NCI-H1930 (cell line): ENCODE measurements at regions not wholly inside any gene's neighbourhood (a gene's known extent, or its start where the extent isn't known, plus 50 kb on each side); places are given as distances from the start of the nearest gene placed in this dataset.
A peak's percentile ranks its signal among the peaks of the same experiment; 100 is the strongest.
"Not testable (repeated sequence)": the region's sequence is repeated elsewhere in the genome, so short reads cannot be mapped to it uniquely, and the experiment has no call there.

Experiments used
- DNase-seq, 2 experiments: peaks; one replicate each; lab custom pipeline; 2025; lab: John Stamatoyannopoulos, UW

DNA sequence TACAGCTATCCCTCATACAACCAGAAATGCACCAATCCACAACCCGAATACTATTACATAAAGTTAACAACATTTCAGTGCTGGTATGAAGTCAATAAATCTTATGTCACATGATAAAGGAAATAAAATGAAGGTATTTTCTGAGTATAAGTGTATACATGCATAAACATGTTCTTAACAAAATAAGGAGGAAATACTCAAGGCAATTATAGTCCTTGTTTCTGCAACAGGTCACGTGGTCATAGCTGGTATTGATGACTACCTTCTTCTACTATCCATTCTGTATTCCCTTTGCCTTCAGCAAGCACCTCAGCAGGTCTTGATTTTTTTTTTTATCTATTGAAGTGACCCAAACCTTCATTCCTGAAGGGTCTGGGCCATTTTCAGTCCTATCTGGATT lies 675.6 kb downstream of the RPL10L start:
- no peak for DNase-seq

DNA sequence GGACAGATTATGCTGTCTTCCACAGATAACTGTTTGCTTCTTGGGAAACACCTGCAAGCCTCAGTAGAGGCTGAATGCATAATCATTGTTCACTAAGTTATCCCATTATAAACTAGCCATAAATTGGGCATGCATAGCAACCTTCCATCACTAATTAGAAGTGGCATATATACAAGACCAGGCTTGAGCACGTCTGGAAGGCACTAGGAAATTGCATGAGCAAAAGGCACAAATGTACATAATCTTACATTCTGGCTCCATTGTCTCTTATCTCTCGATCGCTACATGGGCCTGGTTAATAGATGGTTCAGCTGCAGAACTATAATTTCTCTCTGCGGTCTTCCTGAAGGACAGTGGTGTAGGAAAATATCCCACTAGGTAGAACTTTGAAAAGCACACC lies 679.2 kb downstream of the RPL10L start:
- peak; percentile 18 to 27 for DNase-seq

DNA sequence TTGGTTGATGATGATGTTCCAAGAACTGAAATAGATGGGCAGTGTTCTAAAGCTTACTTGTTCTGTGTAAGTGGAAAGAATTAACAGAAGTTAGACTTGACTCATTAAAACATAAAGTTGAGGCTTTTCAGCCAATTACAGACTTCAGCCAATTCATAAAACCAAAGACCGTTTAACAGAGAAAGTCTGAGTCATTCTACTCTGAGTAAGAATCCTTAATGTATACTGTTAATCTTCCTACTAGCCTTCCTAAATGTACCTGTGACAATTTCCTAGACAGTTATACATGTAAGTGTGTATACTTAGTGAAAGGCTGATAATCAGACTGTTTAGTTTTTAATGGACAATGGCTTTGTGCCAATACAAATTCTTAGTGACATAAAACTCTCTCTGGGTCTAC lies 681.0 kb downstream of the RPL10L start:
- DNase-seq: peak in 1 of 2 experiments; percentile 58

DNA sequence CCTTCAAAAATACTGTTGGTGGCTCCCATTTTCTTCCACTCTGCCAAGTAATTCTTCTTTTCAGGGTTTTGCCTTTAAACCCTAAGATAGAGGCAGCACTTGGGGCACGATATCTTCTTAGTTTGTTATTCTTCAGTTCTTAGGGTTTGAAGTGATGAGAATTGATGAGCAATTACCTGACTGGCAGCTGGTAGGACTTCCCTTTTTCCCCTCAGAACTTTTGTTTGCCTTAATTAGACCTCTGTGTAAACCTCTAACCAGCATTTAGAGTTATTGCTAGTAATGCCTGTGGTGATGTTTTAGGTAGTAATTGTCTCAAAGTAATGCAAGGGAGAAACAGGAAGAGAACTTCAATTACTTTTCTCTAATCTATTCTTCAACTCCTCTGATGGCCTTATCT lies 683.5 kb downstream of the RPL10L start:
- no peak for DNase-seq

DNA sequence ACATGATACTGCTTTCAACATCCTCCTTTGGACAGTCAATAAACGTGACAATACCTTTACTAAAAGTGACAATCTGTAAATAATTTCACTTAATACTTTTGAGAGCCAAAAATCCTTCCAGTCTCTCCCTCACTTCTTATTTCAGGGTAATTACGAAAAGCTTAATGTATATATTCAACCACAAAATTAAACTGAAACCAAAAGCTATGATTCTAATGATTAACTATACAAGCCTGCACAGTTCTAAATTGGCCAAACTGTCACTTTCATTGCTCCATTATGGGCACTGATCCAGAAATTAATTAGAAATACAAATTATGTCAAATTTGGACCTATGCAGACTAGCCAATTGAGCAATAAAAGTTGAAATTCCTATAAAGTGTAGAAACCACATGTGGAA lies 696.5 kb upstream of the MIS18BP1 start:
- no peak for DNase-seq

DNA sequence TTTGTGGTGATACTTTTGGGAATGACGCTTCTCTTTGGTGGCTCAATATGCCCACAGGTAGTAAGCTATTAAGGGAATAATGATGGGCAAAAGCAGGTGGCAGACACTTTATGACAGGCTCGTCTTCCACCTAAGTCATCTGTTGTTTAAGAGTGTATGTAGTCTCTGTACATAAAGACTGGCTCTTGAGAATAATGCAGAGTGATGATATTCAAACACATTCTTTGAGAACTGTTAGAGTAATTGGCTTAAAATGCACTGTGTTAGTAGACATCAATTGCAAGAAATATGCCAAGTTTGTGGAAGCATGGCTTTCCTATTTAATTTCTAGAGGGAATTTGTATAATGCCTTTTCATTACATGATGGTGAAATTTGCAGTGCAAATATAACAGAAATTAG lies 694.8 kb upstream of the MIS18BP1 start:
- DNase-seq: peak; percentile 43 to 67

DNA sequence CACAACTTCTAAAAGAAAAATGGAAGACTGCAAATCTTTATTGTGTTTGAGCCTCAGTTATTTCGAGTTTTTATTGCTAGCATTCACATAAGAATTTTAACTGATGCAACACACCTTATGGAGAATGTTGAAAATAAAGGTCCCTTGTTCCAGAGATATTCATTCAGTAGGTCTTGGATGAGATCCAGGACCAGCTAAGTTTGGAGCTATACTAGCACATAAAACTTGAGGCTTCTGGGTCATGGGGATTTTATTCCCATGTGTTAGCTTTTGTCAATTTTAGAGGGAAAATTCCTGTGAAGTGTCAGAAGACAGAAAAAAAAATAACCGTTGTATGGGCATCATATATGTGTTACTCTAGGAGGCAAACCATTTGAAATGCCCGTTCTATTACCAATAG lies 693.2 kb upstream of the MIS18BP1 start:
- DNase-seq: no peak

DNA sequence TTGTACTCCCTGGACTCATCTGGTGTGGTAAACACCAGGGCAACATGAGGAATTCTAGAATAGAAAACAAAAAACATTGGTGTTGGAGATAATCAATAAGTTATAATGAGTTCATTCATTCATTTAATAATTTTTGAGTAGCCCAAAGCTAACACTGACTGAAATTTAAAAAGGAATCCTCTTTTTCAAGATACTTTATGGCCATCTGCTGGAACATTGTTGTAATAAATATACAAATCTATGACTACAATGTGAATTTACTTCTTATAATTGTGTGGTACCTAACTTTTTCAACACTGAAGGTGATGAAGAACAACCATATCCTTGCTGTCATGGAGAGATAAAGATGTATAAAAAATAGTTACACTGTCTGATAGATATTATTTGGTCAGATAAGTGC lies 687.3 kb upstream of the MIS18BP1 start:
- DNase-seq: no peak

DNA sequence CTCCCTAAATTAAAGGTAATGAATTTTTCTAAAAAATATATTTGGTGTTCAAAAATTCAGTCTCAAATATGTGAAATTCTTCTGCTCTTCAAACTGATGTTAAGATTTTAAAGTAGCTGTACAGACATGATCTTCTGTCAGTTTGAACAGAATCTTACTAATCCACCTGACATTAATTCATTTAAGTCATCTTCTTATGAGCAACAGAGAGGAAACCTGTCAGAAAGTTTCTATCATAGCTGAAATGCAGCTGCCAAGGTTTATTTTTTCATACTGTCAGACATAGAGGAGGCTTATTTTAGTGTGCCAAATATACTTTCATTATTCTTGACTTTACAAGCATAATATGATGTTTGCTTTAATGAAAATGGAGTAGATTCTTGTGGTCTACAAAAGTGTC lies 686.6 kb upstream of the MIS18BP1 start:
- no peak for DNase-seq

DNA sequence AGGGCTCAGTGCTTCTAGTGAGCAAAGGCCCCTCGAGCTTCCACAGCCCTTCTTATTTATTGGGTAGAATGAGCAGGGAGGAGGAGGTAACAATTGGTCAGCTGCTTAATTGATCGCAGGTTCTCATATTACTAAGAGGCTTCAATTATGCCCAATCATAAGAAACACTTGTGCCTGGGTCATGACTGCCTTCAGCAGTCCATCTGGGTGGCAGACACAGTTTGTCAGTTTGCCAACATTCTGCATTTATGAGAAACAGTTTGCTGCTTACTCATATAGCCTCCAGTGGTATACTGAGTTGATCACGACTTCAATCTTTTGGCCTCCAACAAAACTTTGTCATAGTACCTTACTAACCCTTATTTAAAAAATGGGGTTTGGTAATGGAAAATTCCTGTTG lies 667.0 kb upstream of the MIS18BP1 start:
- not testable (repeated sequence) for DNase-seq

DNA sequence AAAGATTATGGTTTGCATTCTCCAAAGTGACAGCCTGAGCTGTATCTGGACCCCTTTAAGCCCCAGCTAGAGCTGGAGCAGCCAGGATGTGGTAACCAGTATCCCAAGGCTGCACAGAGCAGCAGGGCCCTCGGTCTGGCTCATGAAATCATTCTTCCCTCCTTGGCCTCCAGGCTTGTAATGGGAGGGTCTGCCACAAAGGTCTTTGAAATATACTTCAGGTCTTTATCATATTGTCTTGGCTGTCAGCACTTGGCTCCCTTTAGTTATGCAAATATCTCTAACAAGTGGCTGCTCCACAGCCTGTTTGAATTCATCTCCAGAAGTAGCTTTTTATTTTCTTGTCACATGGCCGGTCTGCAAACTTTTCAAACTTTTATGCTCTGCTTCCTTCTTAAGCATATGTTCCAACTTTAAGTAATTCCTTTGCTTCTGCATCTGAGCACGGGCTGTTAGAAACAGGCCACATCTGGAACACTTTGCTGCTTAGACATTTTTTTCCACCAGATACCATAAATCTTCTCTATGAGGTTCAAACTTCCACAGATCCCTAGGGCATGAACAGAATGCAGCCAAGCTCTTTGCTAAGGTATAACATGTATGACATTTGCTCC lies 663.4 kb upstream of the MIS18BP1 start:
- DNase-seq: no peak

DNA sequence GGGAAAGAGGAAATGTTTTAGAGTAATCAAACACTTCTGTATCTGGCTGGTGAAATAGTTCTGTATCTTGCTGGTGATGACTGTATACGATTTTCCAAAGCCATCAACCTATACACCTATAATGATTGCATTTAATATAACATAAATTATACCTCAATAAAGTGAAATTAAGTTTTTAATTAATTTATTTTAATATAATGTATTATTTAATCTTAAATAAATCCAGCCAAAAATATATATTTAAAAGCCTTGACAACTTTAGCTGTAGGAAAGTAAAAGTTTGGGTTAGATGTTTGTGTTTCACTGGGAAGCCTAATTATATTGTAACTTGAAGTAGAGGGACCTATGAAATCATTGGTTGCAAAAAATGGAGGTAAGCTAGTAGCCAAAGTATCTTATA lies 654.8 kb upstream of the MIS18BP1 start:
- no peak for DNase-seq

DNA sequence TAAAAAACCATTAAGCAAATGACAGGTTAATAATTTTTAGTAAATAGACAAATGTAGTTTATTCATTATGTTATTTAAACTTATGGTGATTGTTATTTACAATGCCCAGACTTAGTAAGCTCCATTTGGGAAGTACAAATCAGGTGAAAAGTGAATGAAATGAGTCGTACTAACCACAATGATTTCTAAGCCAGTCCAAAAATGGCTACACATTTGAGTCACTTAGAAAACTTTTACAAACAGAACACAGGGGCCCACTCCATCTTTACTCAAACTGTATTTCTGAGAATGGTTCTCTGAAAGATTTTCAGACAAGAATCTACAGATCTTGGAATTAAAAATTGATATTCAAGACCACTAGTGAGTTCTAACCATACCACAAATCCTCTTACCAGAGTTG lies 653.3 kb upstream of the MIS18BP1 start:
- DNase-seq: no peak

DNA sequence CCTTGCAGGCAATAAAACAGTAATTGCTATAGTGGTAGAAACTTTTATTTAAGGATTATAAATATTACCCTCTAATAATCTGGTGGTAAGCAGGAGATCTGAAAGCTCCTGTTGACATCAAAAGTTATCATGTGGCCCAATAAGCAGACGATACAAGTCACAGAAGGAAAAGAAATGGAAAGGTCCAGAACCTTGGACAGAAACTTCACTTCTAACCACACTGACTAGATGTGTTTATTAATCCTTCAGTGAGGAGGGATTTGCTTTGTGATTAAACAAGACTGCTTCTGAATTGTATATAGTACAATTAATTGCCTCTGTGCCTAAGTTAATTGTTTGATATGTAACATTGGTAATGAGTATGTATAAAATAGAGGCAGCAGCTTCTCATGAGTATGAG lies 652.7 kb upstream of the MIS18BP1 start:
- DNase-seq: no peak

DNA sequence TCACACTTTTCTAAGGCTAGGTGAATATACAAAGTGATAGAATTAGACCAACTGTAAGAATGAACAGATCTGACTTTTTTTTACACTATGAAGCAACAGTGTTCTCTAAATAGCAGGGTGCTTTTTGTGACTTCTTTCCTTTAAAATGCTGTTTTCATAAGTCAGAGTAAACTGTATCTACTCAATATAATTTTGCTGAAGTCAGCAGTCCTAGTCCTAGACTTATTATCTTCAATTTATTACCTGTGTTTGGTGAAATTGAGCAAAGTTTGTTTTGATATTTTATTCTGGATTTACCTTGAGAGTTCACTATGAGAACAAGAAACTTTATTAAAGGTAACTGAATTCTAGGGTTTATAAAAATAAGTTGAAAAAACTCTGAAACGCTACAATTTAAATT lies 651.3 kb upstream of the MIS18BP1 start:
- DNase-seq: no peak

DNA sequence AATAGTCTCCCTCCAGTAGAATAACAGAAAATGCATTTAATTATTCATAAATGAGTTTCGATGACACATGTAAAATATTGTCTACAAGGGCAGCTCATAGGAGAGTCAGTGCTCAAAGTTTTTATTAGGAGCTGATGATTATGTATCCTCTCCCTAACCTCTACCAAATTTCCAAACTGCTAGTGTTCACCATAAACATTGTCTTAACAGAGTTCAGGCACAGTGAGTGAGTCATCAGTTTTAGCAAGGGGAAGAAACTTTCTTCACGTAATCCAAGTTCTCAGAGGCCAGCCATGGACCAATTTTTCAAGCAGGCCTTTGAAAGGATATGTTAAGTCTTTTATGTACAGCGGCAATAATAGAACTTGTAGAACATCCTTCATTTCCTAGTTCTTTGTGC lies 649.2 kb upstream of the MIS18BP1 start:
- DNase-seq: no peak

DNA sequence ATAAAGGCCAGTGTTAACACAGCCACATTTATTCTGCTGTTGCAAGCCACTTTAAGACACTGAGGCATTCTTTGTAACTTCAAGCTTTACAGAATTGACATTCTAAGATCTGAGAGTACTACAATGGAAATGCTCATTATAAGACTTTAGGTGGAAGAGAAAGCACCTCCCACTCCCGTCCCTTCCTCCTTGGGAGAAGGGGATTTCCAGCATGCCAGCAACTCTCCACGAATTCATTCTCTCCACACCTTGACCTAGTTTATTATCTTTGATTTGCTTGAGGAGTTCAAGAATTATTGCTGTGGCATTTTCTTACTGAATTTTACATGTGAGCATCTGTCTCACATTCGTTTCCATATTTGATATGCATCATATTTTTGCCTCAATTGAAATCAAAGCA lies 644.4 kb upstream of the MIS18BP1 start:
- no peak for DNase-seq

DNA sequence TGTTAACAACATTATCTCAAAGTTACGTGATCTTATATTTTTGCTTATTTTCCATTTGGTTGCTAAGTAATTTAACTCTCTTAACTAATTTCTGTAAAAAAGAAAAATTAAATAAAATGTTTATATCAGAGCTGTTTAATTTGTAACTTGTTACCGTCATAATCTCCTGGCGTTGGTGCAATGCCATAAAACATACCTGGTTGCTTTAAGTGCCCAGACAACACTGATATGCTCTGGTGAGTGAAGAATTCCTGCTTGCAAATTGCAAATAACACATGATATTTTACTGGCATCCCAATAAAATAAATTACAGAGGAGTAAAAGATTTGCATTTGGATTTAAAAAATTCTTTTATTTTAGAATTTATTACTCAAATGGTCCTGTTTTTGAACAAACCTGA lies 640.1 kb upstream of the MIS18BP1 start:
- no peak for DNase-seq

DNA sequence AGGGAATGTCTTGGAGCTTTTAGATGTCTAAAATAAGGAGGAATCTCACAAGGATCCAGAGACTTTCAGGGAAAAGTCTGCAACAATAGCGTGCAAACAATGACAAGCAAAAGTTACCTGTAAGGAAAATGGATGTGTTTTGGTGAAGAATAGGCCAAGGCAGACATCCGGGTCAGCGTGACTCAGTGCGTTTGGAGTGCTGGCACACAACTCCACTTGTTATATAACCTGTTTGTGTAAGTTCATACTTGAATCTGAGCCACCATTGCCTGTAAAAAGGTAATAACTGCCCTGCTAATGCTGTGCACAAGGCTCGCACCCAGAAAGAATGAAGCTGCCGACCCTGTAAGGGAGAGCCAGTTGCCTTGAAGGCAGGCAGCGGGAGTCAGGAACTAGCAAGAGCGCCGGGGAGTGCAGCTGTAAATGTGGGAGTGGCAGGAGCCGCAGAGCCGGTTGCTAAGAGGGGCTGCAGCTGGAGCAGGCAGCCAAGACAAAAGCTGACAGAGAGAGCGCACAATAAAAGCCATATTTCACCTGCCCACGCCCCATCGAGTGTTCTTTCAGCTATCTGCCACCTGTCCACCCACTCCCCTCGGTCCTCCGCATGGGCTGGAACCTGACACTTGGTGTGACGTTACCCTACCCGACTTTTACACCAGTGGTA lies 638.5 kb upstream of the MIS18BP1 start:
- DNase-seq: peak; percentile 48 to 69

DNA sequence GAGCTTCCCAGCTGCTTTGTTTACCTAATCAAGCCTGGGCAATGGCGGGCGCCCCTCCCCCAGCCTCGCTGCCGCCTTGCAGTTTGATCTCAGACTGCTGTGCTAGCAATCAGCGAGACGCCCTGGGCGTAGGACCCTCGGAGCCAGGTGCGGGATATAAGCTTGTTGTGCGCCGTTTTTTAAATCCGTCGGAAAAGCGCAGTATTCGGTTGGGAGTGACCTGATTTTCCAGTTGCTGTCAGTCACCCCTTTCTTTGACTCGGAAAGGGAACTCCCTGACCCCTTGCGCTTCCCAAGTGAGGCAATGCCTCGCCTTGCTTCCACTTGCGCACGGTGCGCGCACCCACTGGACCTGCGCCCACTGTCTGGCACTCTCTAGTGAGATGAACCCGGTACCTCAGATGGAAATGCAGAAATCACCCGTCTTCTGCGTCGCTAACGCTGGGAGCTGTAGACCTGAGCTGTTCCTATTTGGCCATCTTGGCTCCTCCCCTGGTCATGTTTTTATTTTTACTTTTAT lies 635.8 kb upstream of the MIS18BP1 start:
- DNase-seq: not testable (repeated sequence)

DNA sequence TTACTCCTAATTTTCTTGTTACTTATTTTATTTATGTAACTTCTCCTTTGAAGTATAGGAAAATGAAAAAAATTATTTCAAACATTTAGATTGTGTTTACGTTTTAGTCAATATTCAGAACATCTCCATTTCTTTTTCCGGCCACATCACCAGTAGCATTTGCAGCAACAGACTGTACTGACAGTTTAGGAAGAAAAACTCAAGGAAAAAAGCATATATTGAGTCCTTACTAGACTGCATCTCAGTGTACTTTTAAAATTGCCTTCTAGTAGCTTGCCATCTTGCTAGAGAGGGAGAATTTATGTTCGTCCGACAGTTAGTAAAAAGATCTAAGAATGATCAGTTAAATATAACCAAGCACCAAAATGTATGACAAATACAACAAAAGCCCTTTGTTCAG lies 625.0 kb upstream of the MIS18BP1 start:
- no peak for DNase-seq

DNA sequence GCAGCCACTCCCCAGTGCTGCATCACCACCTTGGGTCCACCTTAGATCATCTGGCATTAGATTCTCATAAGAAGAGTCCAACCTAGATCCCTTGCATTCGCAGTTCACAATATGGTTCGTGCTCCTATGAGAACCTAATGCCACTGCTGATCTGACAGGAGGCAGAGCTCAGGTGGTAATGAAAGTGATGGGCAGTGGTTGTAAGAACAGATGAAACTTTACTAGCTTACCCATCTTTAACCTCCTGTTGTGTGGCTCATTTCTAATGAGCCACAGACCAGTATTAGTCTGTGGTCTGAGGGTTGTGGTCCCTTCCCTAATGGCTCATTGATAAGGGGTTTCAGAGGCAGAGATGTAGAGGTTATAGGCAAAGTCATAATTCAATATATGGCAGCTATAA lies 615.9 kb upstream of the MIS18BP1 start:
- DNase-seq: no peak

DNA sequence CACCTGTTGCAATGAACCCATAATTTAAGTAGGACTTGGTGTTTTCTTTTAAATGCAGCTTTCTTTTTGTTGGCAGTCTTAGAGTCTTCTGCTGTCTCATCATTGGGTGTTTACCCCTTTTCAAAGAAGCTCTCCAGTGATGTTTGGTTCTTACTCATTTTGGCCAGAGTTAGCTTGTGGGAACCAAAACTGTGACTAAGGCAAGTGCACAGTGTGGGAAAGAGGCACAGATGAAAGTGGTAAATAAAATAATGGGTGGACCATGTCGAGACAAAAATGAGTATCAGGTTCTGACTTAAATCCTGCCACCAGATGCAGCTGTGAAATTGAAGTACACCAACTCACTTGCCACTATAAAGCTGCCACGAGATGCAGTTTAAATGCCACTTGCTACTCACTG lies 615.4 kb upstream of the MIS18BP1 start:
- no peak for DNase-seq
